ENCODE measurements at regions not wholly inside any gene's neighbourhood (a gene's known extent, or its start where the extent isn't known, plus 50 kb on each side); places are given as distances from the start of the nearest gene placed in this dataset.

GRCh38 chr10:130430852-130431704, 294.9 kb downstream of the GLRX3 start:
- H3K36me3 ChIP-seq (ENCODE audit: control insufficient read depth, insufficient read depth, low read length), result no peaks in the 10 kb centered on the region
- TF ChIP-seq, protein P1, sequence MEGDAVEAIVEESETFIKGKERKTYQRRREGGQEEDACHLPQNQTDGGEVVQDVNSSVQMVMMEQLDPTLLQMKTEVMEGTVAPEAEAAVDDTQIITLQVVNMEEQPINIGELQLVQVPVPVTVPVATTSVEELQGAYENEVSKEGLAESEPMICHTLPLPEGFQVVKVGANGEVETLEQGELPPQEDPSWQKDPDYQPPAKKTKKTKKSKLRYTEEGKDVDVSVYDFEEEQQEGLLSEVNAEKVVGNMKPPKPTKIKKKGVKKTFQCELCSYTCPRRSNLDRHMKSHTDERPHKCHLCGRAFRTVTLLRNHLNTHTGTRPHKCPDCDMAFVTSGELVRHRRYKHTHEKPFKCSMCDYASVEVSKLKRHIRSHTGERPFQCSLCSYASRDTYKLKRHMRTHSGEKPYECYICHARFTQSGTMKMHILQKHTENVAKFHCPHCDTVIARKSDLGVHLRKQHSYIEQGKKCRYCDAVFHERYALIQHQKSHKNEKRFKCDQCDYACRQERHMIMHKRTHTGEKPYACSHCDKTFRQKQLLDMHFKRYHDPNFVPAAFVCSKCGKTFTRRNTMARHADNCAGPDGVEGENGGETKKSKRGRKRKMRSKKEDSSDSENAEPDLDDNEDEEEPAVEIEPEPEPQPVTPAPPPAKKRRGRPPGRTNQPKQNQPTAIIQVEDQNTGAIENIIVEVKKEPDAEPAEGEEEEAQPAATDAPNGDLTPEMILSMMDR (IDR thresholded peaks at IDR 0.05; ENCODE audit: insufficient read depth, low read length, poor library complexity, severe bottlenecking), result no peak
- H3K4me3 ChIP-seq (replicated peaks; ENCODE audit: low read depth, low read length), result no peak overlapping the region
- H3K27me3 ChIP-seq (replicated peaks; ENCODE audit: control insufficient read depth, insufficient read depth, low read length), result no peaks in the 10 kb centered on the region
- DNase-seq (ENCODE audit: extremely low read depth, insufficient read length), result no peak

GRCh38 chr10:130432271-130432670, 296.1 kb downstream of the GLRX3 start:
- Histone ChIP-seq H3K4me3 (replicated peaks; ENCODE audit: low read depth, low read length) (no peak overlapping the region), H3K36me3 (ENCODE audit: control insufficient read depth, insufficient read depth, low read length) (no peaks in the 10 kb centered on the region), H3K27me3 (replicated peaks; ENCODE audit: control insufficient read depth, insufficient read depth, low read length) (no peaks in the 10 kb centered on the region)
- TF ChIP-seq, protein P1 (IDR thresholded peaks at IDR 0.05; ENCODE audit: insufficient read depth, low read length, poor library complexity, severe bottlenecking), result no peak
- DNase-seq (ENCODE audit: extremely low read depth, insufficient read length), result no peak

DNA sequence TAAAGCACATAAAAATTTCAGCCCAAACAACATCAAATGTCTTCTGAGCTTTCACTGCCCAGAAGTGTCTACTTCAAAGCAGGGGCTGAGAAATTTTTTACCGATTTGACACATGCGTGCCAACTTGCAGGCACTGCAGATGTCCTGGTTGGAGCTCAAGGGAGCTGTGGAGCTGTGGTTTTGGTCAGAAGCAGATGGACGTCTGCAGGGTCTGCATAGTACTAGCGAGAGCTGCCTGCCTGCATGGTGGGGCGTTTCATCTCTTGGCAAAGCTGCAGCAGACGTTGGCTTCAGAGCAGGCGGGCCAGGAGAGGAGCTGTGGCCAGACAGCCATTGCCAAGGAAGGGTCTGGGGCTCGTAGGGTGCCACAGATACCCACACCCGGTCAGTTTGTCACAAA, 296.7 kb downstream of the GLRX3 start:
- H3K4me3 ChIP-seq (replicated peaks; ENCODE audit: low read depth, low read length), result no peak overlapping the region
- no peaks in the 10 kb centered on the region for H3K36me3 ChIP-seq (ENCODE audit: control insufficient read depth, insufficient read depth, low read length)
- DNase-seq (ENCODE audit: extremely low read depth, insufficient read length), result no peak
- no peaks in the 10 kb centered on the region for H3K27me3 ChIP-seq (replicated peaks; ENCODE audit: control insufficient read depth, insufficient read depth, low read length)
- TF ChIP-seq, protein P1 (IDR thresholded peaks at IDR 0.05; ENCODE audit: insufficient read depth, low read length, poor library complexity, severe bottlenecking), result no peak

DNA sequence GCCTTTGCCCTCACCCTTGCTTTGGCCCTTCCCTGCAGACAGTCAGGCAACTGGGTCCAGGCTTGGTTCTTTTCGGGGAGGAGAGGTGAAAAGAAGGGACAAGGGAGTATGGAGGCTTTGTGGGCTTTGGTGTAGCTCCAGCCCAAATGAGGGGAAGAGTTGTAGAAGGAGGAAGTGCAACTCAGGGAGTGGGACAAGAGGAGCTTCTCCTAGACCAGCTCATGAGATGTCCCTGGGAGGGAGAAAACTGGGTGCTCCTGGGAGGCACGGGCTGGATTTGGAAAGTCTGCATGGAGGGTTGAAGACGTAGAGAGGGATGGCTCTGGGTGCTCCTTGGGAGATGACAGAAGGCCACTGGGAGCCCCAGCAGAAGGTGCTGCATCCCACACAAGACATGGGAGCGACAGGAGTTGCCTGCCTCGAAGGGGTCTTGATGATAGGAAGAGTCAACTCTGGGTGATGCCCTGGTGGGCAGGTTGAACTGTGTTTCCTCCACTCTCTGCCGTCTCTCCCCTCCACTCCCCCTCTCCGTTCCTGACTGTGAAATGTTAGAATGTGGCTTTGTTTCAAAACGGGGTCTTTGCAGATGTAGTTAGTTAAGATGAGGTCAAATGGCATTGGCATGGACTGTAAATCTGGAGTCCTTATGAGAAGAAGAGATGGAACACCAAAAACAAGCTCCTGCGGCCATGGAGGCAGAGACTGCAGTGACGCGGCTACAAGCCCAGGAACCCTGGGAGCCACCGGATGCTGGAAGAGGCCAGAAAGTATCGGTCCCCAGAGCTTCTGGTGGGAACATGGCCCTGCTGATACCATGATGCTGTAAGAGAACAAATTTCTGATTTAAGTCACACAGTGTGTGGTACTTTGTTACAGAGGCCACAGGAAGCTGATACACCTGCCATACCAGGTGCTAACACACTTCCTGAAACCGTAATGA, 298.5 kb downstream of the GLRX3 start:
- TF ChIP-seq, protein P1 (IDR thresholded peaks at IDR 0.05; ENCODE audit: insufficient read depth, low read length, poor library complexity, severe bottlenecking), result no peak
- no peak for DNase-seq (ENCODE audit: extremely low read depth, insufficient read length)
- Histone ChIP-seq H3K36me3 (ENCODE audit: control insufficient read depth, insufficient read depth, low read length) (no peaks in the 10 kb centered on the region), H3K4me3 (replicated peaks; ENCODE audit: low read depth, low read length) (no peak overlapping the region), H3K27me3 (replicated peaks; ENCODE audit: control insufficient read depth, insufficient read depth, low read length) (no peaks in the 10 kb centered on the region)

DNA sequence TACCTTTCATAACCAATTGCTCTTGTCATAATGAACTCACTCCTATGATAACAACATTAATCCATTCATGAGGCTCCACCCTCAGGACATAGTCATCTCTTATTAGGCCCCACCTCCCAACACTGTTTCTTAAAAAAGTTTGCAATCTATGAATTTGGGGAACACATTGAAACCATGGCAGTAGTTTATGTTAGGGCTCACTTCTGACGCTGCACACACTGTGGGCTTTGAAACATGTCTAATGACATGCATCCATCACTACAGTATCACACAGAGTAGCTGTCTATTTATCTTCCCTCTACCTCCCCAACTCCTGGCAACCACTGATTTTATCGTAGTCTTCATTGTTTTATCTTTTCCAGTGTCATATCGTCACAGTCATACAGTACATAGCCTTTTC, 299.8 kb downstream of the GLRX3 start:
- DNase-seq (ENCODE audit: extremely low read depth, insufficient read length), result no peak
- Histone ChIP-seq H3K36me3 (ENCODE audit: control insufficient read depth, insufficient read depth, low read length) (no peaks in the 10 kb centered on the region), H3K27me3 (replicated peaks; ENCODE audit: control insufficient read depth, insufficient read depth, low read length) (no peaks in the 10 kb centered on the region), H3K4me3 (replicated peaks; ENCODE audit: low read depth, low read length) (no peak overlapping the region)
- TF ChIP-seq, protein P1 (IDR thresholded peaks at IDR 0.05; ENCODE audit: insufficient read depth, low read length, poor library complexity, severe bottlenecking), result no peak
